ENCODE measurements at regions not wholly inside any gene's neighbourhood (a gene's known extent, or its start where the extent isn't known, plus 50 kb on each side); places are given as distances from the start of the nearest gene placed in this dataset.

GRCh38 chr6:81806793-81807565 is 54.5 kb upstream of the TENT5A start:
- TF ChIP-seq CTCF (IDR thresholded peaks at IDR 0.05) (no peak), POLR2A (IDR thresholded peaks at IDR 0.05) (no peak)

Measured in esophagus squamous epithelium (tissue), 4 donors.